ENCODE measurements at regions not wholly inside any gene's neighbourhood (a gene's known extent, or its start where the extent isn't known, plus 50 kb on each side); places are given as distances from the start of the nearest gene placed in this dataset.

GRCh38 chr6:168741942-168742782 lies 301.2 kb downstream of the SMOC2 start:
- TF ChIP-seq FOXM1 (IDR thresholded peaks at IDR 0.05; ENCODE audit: borderline replicate concordance, low read depth) (no peak), ZBTB7A (IDR thresholded peaks at IDR 0.05; ENCODE audit: low read depth) (no peak), TAF1 (IDR thresholded peaks at IDR 0.05; ENCODE audit: low read depth) (no peak), USF1 (IDR thresholded peaks at IDR 0.05) (no peak), NFIC (IDR thresholded peaks at IDR 0.05) (no peak), TEAD4 (IDR thresholded peaks at IDR 0.05) (no peak), EGR1 (IDR thresholded peaks at IDR 0.05) (no peak), YY1 (IDR thresholded peaks at IDR 0.05; ENCODE audit: low read depth) (no peak), CREB1 (IDR thresholded peaks at IDR 0.05; ENCODE audit: low read depth) (no peak), RAD21 (IDR thresholded peaks at IDR 0.05; ENCODE audit: low read depth) (no peak), EP300 (IDR thresholded peaks at IDR 0.05; ENCODE audit: borderline replicate concordance) (no peak), CEBPB (IDR thresholded peaks at IDR 0.05) (no peak), TCF12 (IDR thresholded peaks at IDR 0.05; ENCODE audit: low read depth) (no peak), REST (IDR thresholded peaks at IDR 0.05; ENCODE audit: low read depth) (no peak)
- TF ChIP-seq, protein P1, sequence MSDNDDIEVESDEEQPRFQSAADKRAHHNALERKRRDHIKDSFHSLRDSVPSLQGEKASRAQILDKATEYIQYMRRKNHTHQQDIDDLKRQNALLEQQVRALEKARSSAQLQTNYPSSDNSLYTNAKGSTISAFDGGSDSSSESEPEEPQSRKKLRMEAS (IDR thresholded peaks at IDR 0.05): no peak

- TF ChIP-seq CEBPB (IDR thresholded peaks at IDR 0.05) (no peak), EP300 (IDR thresholded peaks at IDR 0.05; ENCODE audit: borderline replicate concordance) (peak; percentile 70; the same call in 1 of the 2 replicates), NFIC (IDR thresholded peaks at IDR 0.05) (0 out of 2 replicates have a peak, but pooled peaks have one; percentile 9), TEAD4 (IDR thresholded peaks at IDR 0.05) (peak; percentile 89)
Measured at GRCh38 chr6:168741305-168741704, 300.3 kb downstream of the SMOC2 start.

DNA sequence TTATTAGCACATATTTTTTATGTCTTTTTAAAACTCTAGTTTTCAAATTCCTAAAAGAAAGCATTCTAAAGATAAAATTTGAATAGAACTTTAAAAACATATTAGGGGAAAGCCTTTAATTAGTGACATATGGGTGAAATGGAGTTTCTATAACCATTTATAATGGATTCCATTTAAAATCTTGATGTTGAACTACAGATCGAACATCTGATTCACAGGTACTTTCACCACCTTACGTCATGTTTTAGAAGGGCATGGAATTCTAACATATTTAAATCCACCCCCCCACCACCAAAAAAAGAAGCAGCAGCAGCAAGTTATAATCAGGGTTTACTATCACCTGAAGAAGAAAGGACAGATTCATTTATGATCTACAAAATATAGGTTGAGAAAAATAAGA lies 298.4 kb downstream of the SMOC2 start:
- TF ChIP-seq CREB1 (IDR thresholded peaks at IDR 0.05; ENCODE audit: low read depth): no peak
- TF ChIP-seq TAF1 (IDR thresholded peaks at IDR 0.05; ENCODE audit: low read depth): no peak
- TF ChIP-seq REST (IDR thresholded peaks at IDR 0.05; ENCODE audit: low read depth): no peak

DNA sequence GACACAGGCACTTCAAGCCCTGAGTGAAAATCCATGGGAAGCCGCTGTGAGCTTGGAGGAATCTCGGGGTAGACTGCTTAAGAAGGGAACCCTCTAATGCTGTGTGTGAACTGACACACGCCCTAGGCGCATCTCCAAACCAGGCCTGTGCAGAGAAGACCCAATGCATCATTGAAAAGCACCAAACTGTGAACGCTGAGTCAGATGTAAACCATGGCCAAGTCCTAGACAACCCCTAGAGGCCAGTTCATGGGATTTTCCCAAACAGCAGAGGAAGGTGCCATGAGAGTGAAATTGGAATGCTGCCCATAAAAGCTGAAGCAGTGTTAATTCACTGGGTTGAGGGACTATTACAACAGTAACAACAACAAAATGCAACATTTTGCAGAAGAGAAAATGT lies 296.5 kb downstream of the SMOC2 start:
- no peak for TF ChIP-seq TCF12 (IDR thresholded peaks at IDR 0.05; ENCODE audit: low read depth)
- no peak for TF ChIP-seq YY1 (IDR thresholded peaks at IDR 0.05; ENCODE audit: low read depth)
- no peak for TF ChIP-seq FOXM1 (IDR thresholded peaks at IDR 0.05; ENCODE audit: borderline replicate concordance, low read depth)
- TF ChIP-seq REST (IDR thresholded peaks at IDR 0.05; ENCODE audit: low read depth): no peak
- no peak for TF ChIP-seq EGR1 (IDR thresholded peaks at IDR 0.05)
- no peak for TF ChIP-seq EP300 (IDR thresholded peaks at IDR 0.05; ENCODE audit: borderline replicate concordance)
- peak; percentile 17; the same call in 1 of the 2 replicates for TF ChIP-seq NFIC (IDR thresholded peaks at IDR 0.05)
- no peak for TF ChIP-seq CREB1 (IDR thresholded peaks at IDR 0.05; ENCODE audit: low read depth)
- peak; percentile 30 for TF ChIP-seq RAD21 (IDR thresholded peaks at IDR 0.05; ENCODE audit: low read depth)
- no peak for TF ChIP-seq CEBPB (IDR thresholded peaks at IDR 0.05)
- TF ChIP-seq TEAD4 (IDR thresholded peaks at IDR 0.05): no peak
- TF ChIP-seq USF1 (IDR thresholded peaks at IDR 0.05): no peak
- no peak for TF ChIP-seq TAF1 (IDR thresholded peaks at IDR 0.05; ENCODE audit: low read depth)
- TF ChIP-seq, protein P1 (IDR thresholded peaks at IDR 0.05): no peak
- no peak for TF ChIP-seq ZBTB7A (IDR thresholded peaks at IDR 0.05; ENCODE audit: low read depth)
